22Rv1 (cell line): ENCODE measurements at regions not wholly inside any gene's neighbourhood (a gene's known extent, or its start where the extent isn't known, plus 50 kb on each side); places are given as distances from the start of the nearest gene placed in this dataset.
A peak's percentile ranks its signal among the peaks of the same experiment; 100 is the strongest.

Source experiments
- H3K27ac ChIP-seq: fragments of 450-650 bp; 2 replicates; pipeline ENCODE4 v1.5.1; 2017
- ZFX ChIP-seq: fragments of 450-650 bp; IDR thresholded peaks from 2 replicates; pipeline ENCODE4 v1.6.1; 2017; ENCODE audit warnings: antibody characterized with exemption, borderline replicate concordance
- TF ChIP-seq, protein P1 (sequence below): fragments of 450-650 bp; IDR thresholded peaks from 2 replicates; pipeline ENCODE4 v1.5.1; 2017; ENCODE audit warnings: mild to moderate bottlenecking

DNA sequence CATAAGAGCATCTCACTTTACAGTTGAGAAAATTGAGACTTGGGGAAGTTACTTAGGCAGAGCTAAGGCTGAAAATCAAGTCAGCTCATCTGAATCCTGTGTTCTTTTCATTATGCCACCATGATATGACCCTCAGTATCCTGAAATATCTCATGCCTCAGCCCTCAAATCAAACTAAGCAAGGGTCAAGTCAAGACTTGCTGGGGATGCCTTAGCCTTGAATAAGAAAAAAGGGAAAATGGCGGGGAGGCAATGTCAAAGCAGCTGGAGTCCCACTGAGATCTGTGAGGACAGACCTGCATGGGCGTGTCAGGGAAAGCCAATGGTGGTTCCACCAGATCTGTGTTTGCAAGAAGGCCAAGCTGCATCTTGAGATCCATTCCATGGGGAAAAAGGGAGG is 91.0 kb upstream of the CACUL1 start:
- no peak for TF ChIP-seq ZFX
- TF ChIP-seq, protein P1, sequence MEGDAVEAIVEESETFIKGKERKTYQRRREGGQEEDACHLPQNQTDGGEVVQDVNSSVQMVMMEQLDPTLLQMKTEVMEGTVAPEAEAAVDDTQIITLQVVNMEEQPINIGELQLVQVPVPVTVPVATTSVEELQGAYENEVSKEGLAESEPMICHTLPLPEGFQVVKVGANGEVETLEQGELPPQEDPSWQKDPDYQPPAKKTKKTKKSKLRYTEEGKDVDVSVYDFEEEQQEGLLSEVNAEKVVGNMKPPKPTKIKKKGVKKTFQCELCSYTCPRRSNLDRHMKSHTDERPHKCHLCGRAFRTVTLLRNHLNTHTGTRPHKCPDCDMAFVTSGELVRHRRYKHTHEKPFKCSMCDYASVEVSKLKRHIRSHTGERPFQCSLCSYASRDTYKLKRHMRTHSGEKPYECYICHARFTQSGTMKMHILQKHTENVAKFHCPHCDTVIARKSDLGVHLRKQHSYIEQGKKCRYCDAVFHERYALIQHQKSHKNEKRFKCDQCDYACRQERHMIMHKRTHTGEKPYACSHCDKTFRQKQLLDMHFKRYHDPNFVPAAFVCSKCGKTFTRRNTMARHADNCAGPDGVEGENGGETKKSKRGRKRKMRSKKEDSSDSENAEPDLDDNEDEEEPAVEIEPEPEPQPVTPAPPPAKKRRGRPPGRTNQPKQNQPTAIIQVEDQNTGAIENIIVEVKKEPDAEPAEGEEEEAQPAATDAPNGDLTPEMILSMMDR = no peak
- no peak overlapping the region for H3K27ac ChIP-seq

GRCh38 chr10:118850418-118851061 is 95.8 kb upstream of the CACUL1 start:
- TF ChIP-seq, protein P1 = peak; percentile 86
- TF ChIP-seq ZFX = no peak

GRCh38 chr10:118851062-118852035 is 96.6 kb upstream of the CACUL1 start:
- TF ChIP-seq, protein P1 = no peak
- no peak for TF ChIP-seq ZFX
- no peak overlapping the region for H3K27ac ChIP-seq

More at GRCh38 chr10:118850418-118851061, 95.8 kb upstream of the CACUL1 start:
- H3K27ac ChIP-seq = no peak overlapping the region

DNA sequence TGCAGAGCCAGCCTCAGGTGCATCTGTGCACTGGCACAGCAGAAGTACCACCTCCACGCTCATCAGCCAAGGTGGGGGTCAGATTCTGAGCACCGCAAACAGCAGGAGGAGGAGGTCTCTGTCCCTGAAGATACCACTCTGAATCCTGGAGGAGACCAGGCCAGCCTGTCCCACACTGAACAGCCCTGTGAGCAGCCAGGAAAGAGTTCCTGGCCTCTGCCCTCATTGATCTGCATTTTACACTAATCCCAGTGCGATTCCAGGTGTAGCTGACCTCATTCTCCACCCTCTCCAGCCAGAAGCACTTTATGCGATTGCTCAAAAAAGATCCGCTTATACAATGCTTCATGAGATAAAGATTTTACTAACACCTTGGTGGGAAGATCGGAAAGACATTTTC is 99.1 kb upstream of the CACUL1 start:
- no peak overlapping the region for H3K27ac ChIP-seq
- TF ChIP-seq ZFX = no peak
- TF ChIP-seq, protein P1 = no peak

- TF ChIP-seq ZFX = no peak
- TF ChIP-seq, protein P1 = no peak
- no peak overlapping the region for H3K27ac ChIP-seq
These were observed 101.3 kb upstream of the CACUL1 start for GRCh38 chr10:118856106-118856505.

GRCh38 chr10:118865998-118866693 is 111.4 kb upstream of the CACUL1 start:
- TF ChIP-seq, protein P1 = no peak
- TF ChIP-seq ZFX = no peak
- H3K27ac ChIP-seq = no peak overlapping the region

DNA sequence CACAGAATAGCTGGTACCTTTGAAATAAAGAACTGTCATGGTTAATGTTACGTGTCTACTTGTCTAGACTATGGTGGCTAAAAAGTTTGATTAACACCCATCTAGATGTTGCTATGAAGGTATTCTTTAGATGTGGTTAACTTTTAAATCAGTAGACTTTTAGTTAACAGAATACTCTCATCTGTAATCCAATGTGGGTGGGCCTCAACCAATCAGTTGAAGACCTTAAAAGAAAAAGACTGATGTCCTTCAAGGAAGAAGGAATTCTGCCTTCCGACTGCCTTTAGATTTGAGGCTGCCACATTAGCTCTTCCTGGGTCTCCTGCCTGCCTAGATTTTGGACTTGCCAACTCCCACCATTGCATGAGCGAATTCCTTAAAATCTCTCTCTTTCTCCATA is 113.0 kb upstream of the CACUL1 start:
- no peak overlapping the region for H3K27ac ChIP-seq
- no peak for TF ChIP-seq ZFX
- TF ChIP-seq, protein P1 = no peak
